K562 (cell line): ENCODE measurements at regions not wholly inside any gene's neighbourhood (a gene's known extent, or its start where the extent isn't known, plus 50 kb on each side); places are given as distances from the start of the nearest gene placed in this dataset.
A peak's percentile ranks its signal among the peaks of the same experiment; 100 is the strongest.

Source experiments
- CBX5 ChIP-seq: IDR thresholded peaks from 2 replicates; pipeline ENCODE4 v1.6.1; 2014; ENCODE audit warnings: low read depth, borderline replicate concordance
- CEBPB ChIP-seq: fragments of 450-650 bp; IDR thresholded peaks from 2 replicates; pipeline ENCODE4 v1.6.1; 2016; ENCODE audit warnings: missing genetic modification characterization, missing compliant biosample characterization
- CEBPG ChIP-seq, 3 experiments: fragments of 200-800 bp in 1 of 3; sonication (Bioruptor generic) in 1 of 3; sonication (generic) in 1 of 3; formaldehyde crosslinking in 1 of 3; IDR thresholded peaks in 2 of 3; conservative IDR thresholded peaks in 1 of 3; 2 replicates each; pipeline versions ENCODE4 v1.6.1 to v1.8.0; 2016 to 2022; ENCODE audit warnings: missing compliant biosample characterization in 2 of 3, missing genetic modification characterization in 2 of 3, mild to moderate bottlenecking in 1 of 3, missing genetic modification reagents in 1 of 3
- CUX1 ChIP-seq: fragments of 200-800 bp; sonication (Bioruptor generic); IDR thresholded peaks from 2 replicates; pipeline ENCODE4 v1.6.1; 2016; ENCODE audit warnings: missing genetic modification characterization, missing compliant biosample characterization
- E2F5 ChIP-seq: sonication (generic); formaldehyde crosslinking; IDR thresholded peaks from 2 replicates; pipeline ENCODE4 v1.8.0; 2022; ENCODE audit warnings: mild to moderate bottlenecking, missing genetic modification reagents
- FOXK1 ChIP-seq: sonication (generic); formaldehyde crosslinking; IDR thresholded peaks from 2 replicates; pipeline ENCODE4 v1.8.0; 2022; ENCODE audit warnings: missing genetic modification reagents, mild to moderate bottlenecking, borderline replicate concordance
- FOXP1 ChIP-seq: sonication (generic); formaldehyde crosslinking; IDR thresholded peaks from 2 replicates; pipeline ENCODE4 v1.8.0; 2022; ENCODE audit warnings: mild to moderate bottlenecking, missing genetic modification reagents
- FUS ChIP-seq: fragments of 200-400 bp; formaldehyde crosslinking; optimal IDR thresholded peaks from 2 replicates; pipeline ENCODE3; 2017; ENCODE audit warnings: low read depth, low read length
- GMEB1 ChIP-seq: fragments of 250-450 bp; sonication (Bioruptor Pico); IDR thresholded peaks from 2 replicates; pipeline ENCODE4 v1.4.0; 2020; ENCODE audit warnings: mild to moderate bottlenecking
- ILK ChIP-seq: fragments of 450-650 bp; IDR thresholded peaks from 2 replicates; pipeline ENCODE4 v1.6.1; 2016; ENCODE audit warnings: missing genetic modification characterization, low read depth, mild to moderate bottlenecking, missing compliant biosample characterization, moderate library complexity, borderline replicate concordance
- IRF2 ChIP-seq: sonication (generic); formaldehyde crosslinking; IDR thresholded peaks from 2 replicates; pipeline ENCODE4 v1.8.1; 2022; ENCODE audit warnings: mild to moderate bottlenecking, missing genetic modification reagents
- MECOM ChIP-seq: fragments of 250-450 bp; sonication (Bioruptor Pico); IDR thresholded peaks from 2 replicates; pipeline ENCODE4 v1.8.0; 2022; ENCODE audit warnings: inconsistent platforms
- MEF2D ChIP-seq: conservative IDR thresholded peaks from 2 replicates; pipeline ENCODE4 v1.6.1; 2016; ENCODE audit warnings: low read depth, missing genetic modification characterization, missing compliant biosample characterization
- MTA3 ChIP-seq: fragments of 450-650 bp; formaldehyde crosslinking; IDR thresholded peaks from 2 replicates; pipeline ENCODE4 v1.6.1; 2017; ENCODE audit warnings: mild to moderate bottlenecking, borderline replicate concordance
- NR2F6 ChIP-seq: fragments of 450-650 bp; formaldehyde crosslinking; IDR thresholded peaks from 2 replicates; pipeline ENCODE4 v1.4.0; 2020; ENCODE audit warnings: mild to moderate bottlenecking
- POLR2B ChIP-seq: fragments of 450-650 bp; IDR thresholded peaks from 2 replicates; pipeline ENCODE4 v1.6.1; 2018; ENCODE audit warnings: low read depth; ENCODE audit not compliant: partially characterized antibody
- RAD21 ChIP-seq, 2 experiments: fragments of 250-450 bp in 1 of 2; fragments of 450-650 bp in 1 of 2; sonication (Bioruptor Pico) in 1 of 2; formaldehyde crosslinking in 1 of 2; IDR thresholded peaks in 1 of 2; conservative IDR thresholded peaks in 1 of 2; 2 replicates each; pipeline versions ENCODE4 v1.4.0 to v1.8.0; 2020 to 2022; ENCODE audit warnings: mild to moderate bottlenecking in 2 of 2, moderate library complexity in 1 of 2
- RBBP5 ChIP-seq: fragments of 200-600 bp; sonication (generic); IDR thresholded peaks from 2 replicates; pipeline ENCODE4 v1.6.1; 2012; ENCODE audit warnings: borderline replicate concordance, mild to moderate bottlenecking, low read length, control low read depth, inconsistent platforms; ENCODE audit not compliant: insufficient read depth, poor library complexity, severe bottlenecking
- TEAD4 ChIP-seq, 2 experiments: sonication (generic) in 1 of 2; formaldehyde crosslinking in 1 of 2; IDR thresholded peaks; 2 replicates each; pipeline versions ENCODE4 v1.6.1 to v1.8.0; 2012 to 2022; ENCODE audit warnings: borderline replicate concordance in 1 of 2, inconsistent platforms in 1 of 2, low read length in 1 of 2, mild to moderate bottlenecking in 1 of 2, missing genetic modification reagents in 1 of 2
- ZNF175 ChIP-seq: fragments of 200-800 bp; sonication (Bioruptor generic); IDR thresholded peaks from 2 replicates; pipeline ENCODE4 v1.6.1; 2016; ENCODE audit warnings: low read depth, mild to moderate bottlenecking, missing genetic modification characterization, missing compliant biosample characterization
- ZNF212 ChIP-seq: fragments of 450-650 bp; formaldehyde crosslinking; IDR thresholded peaks from 2 replicates; pipeline ENCODE4 v1.4.0; 2020; ENCODE audit warnings: mild to moderate bottlenecking

GRCh38 chr6:147043994-147044477 lies 160.2 kb upstream of the STXBP5 start (continued):
- TF ChIP-seq E2F5 (CRISPR knock-in tag) (no peak), ZNF175 (CRISPR knock-in tag) (no peak), CBX5 (peak; percentile 100), IRF2 (CRISPR knock-in tag) (no peak), FOXK1 (CRISPR knock-in tag) (0 out of 2 replicates have a peak, but pooled peaks have one; percentile 31), FUS (no peak), RBBP5 (no peak), NR2F6 (CRISPR knock-in tag) (no peak), MEF2D (no peak), CUX1 (no peak), ZNF212 (CRISPR knock-in tag) (no peak), CEBPB (tag) (no peak), FOXP1 (CRISPR knock-in tag) (no peak), ILK (tag) (no peak), MTA3 (peak; percentile 76; the same call in 1 of the 2 replicates), RAD21 (CRISPR knock-in tag; conservative IDR thresholded peaks at IDR 0.05 in 1 of 2, IDR thresholded peaks at IDR 0.05 in 1 of 2) (no peak), TEAD4 (IDR thresholded peaks at IDR 0.05; ENCODE audit: low read length) (no peak), TEAD4 (CRISPR knock-in tag; IDR thresholded peaks at IDR 0.05; ENCODE audit: borderline replicate concordance) (no peak), CEBPG (CRISPR knock-in tag; IDR thresholded peaks at IDR 0.05) (no peak), CEBPG (tag; conservative IDR thresholded peaks at IDR 0.05 in 1 of 2, IDR thresholded peaks at IDR 0.05 in 1 of 2) (peak in 1 of 2 experiments; percentile 61; a peak in 2 of 4 replicates), GMEB1 (CRISPR knock-in tag) (no peak), POLR2B (no peak), MECOM (CRISPR knock-in tag) (no peak)
